ENCODE measurements at regions not wholly inside any gene's neighbourhood (a gene's known extent, or its start where the extent isn't known, plus 50 kb on each side); places are given as distances from the start of the nearest gene placed in this dataset.
"Not testable (repeated sequence)": the region's sequence is repeated elsewhere in the genome, so short reads cannot be mapped to it uniquely, and the experiment has no call there.

DNA sequence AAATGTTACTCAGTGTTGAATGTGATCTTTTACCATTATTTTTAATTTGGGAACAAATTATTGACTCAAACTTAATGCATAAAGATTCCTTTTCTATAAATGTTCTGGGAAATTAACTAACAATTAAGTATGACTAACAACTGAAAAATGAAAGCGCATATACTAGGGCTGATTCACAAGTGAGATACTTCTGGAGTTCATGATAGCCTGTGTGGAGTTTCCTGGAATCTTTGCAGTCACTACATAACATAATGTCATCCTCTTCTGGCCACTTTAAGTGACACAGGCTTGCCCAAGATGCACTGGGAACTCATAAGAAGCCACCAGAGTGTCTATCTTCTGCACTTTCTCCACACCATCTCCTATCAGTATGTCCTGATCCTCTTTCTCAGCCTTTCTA is 450.3 kb upstream of the CDH11 start:
- DNase-seq = no peak

GRCh38 chr16:65570261-65570660 is 448.4 kb upstream of the CDH11 start:
- DNase-seq = no peak

DNA sequence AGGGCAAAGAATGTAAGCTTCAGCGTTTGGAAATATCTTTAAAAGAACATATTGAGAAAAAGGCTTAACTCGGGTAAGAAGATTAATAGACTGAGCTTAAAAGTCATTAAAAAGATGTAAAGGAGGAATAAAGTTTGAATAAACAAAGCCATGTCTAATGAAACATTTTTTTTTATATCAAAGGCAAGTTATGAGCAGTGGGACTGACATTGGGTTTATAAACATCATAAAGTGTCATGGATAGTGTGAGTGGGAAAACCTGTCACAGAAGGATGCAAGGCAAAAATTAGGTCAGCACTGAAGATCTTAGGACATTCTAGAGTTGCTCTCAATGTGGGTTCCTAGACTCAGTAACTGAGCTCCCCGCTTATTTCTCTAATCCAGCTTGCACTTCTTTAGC is 438.0 kb upstream of the CDH11 start:
- no peak for DNase-seq

DNA sequence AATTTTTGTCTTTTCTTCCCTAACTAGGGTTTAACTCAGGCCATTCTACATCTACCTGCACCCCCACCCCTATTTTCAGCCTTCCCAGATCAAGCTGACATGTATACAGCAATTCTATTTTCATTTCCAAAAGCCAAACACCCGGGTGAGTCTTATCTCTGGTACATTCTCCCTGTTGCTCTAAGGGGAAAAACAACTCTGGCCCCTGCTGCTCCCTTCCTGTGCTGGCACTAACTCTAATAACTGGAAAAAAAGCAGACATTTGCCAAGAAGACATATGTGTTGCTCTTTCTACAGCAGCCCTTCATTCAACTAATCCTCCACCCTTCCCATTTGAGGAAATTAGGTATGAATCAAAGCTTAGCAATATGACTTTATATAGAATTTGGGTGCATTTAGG is 427.8 kb upstream of the CDH11 start:
- not testable (repeated sequence) for DNase-seq

- no peak for DNase-seq
Measured at GRCh38 chr16:65548470-65548869, 426.6 kb upstream of the CDH11 start.

DNA sequence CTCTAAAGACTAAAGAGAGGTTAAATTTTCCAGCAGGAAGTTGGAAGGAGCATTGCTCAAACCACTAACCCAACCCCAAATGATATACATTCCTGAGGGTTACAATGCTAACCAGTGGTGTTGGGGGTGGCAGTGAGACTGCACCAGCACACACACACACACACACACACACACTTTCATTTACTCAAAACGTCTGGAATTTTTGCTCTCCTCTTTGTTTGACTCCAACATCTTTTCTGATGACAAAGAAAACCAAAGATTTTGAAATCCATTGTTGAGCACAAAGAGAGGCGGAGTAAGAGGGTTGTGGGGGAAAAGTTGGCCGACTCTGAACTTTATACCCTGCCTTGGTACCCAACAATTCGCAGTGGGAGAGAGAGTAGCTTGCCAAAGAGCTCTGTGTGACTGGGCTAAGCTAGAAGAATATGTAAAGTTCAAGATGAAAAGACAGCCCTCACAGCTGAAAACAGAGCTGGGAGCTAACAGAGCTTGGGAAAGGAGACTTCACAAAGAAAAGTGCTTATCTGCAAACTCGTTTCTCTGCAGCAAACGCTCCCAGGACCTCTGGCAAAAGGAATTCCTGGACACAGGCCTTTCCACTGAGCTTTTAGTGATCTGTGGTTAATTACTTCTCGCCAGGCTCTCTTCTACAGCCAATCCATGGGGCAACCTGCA is 426.0 kb upstream of the CDH11 start:
- DNase-seq = no peak

DNA sequence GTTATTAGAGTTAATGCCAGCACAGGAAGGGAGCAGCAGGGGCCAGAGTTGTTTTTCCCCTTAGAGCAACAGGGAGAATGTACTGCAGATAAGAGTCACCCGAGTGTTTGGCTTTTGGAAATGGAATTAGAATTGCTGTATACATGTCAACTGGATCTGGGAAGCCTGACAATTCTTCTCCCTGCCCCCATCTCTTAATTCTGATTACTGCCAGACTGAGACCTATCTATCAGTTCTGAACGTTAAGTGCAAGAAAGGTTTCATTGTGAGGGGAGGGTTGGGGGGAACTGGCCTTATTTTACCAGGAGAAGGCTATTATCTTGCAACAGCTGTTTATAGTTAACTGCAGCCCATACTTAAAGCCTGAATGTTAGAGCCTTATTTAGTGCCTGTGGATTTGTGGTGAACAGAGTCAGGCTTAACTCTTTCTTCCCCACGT is 424.5 kb upstream of the CDH11 start:
- no peak for DNase-seq

DNA sequence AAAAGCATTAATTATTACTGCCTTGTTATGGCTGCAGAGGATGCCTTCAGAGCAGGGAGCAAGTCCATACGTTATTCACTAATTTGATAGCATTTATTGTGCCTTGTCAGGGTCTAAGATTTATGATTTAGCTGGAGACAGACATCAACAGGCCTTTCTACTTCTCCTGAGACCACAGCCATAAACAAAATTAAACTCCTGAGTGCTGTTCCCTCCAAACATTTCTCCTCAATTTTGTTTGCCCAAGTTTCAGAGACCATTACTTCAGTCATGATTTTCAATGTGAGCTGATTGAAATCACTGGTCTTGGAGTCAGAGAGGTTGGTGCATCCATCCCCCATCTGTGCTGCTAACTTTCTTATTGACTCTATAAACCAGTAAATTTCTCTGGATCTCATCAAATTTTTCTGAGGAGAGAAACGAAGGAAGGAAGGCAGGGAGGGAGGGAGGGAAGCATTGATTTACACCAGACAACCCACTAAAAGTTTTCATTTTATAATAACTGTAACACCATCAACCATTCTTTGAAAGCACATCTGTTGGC is 423.6 kb upstream of the CDH11 start:
- no peak for DNase-seq

- no peak for DNase-seq
Measured at GRCh38 chr16:65543781-65544740, 422.2 kb upstream of the CDH11 start.

- no peak for DNase-seq
Measured at GRCh38 chr16:65541646-65542045, 419.8 kb upstream of the CDH11 start.

DNA sequence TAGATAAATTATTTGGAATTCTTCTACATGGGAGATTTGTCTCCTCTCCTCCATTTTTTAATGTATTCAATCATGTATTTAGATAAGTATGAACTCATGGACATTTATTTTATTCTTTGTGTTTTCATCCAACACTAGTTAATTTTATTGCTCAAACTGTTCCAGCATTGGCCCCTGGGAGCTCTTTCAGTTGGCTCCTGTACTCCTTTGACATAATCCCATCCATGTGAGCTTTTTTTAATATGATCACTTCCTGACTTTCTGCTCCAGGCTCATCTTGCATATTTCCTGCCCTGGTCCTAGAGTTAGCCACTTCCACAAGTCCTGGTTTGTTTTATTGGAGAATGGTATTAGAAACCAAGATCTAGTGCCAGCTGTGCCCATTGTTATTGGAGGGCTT is 419.0 kb upstream of the CDH11 start:
- no peak for DNase-seq

DNA sequence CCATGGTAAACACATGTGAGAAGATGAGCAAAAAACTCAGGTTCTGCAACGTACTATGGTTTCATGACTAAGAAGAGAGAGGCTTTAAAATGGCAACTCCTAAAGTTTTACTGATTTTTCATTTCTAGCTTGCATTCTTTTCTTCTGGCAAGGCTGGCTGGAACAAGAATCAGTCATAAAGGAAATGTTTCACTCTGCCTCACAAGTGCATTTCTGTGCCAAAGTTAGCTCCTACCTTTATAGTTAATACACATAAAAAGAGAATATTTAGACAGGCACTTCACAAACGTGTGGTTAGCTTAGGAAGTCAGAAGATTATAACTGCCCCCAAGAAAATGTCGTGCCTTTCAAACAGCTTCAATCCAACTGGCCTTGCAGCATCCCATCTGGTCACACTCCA is 417.1 kb upstream of the CDH11 start:
- DNase-seq = no peak

GRCh38 chr16:65537336-65537735 is 415.5 kb upstream of the CDH11 start:
- DNase-seq = no peak

DNA sequence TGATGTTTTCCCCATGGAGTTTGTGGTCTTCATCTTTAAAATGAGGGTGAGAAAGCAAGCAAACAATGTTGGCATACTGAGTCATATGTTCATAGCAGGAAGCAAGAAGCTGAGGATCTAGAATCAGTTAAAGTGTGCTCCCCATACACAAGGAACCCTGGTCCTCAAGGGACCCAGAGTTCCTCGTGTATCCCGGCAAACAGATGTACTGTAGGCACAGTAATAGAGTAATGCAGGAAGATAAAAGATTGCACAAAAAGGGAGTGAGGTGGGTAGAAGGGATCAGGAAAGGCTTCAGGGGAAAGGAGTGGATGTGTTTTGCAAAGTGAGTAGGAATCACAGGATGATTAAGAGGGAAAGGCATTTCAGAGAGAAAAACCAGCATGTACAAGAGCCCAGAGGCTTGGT is 412.3 kb upstream of the CDH11 start:
- DNase-seq = no peak

DNA sequence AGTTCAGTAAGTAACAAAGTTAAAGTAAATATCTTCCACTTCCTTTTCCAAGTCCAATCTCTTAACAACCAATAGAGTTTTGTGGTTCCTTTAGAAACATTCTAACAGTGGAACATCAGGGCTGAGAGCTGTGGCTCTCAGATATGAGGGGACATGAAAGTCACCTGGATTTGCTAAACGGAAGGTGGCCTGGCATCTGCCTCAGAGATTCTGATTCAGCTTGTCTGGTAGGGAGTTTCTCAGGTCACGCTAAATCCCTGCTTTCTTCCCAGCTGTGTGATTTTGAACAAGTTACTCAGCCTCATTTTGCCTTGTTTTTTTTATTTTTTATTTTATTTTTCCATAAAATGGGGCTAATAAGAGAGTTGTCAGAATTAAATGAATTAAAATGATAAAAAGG is 411.0 kb upstream of the CDH11 start:
- no peak for DNase-seq

DNA sequence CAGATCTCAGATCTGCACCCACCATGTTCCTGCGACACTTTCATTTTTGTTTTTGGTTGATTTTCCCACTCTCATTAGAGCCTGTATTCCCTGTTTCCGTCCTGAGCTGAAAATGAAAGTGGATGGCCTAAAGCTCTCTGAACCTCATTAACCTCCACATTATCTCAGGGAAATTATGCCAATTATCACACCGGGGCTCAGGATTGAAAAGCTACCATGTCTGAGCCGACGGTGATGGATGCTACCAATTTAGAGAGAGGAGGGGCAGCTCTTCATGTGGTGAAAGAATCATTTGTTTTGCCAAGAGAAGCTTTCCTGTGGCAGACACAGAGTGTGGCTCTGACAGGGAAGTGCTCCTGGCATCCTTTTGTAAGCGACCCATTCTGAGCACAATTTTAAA is 410.4 kb upstream of the CDH11 start:
- DNase-seq = no peak

DNA sequence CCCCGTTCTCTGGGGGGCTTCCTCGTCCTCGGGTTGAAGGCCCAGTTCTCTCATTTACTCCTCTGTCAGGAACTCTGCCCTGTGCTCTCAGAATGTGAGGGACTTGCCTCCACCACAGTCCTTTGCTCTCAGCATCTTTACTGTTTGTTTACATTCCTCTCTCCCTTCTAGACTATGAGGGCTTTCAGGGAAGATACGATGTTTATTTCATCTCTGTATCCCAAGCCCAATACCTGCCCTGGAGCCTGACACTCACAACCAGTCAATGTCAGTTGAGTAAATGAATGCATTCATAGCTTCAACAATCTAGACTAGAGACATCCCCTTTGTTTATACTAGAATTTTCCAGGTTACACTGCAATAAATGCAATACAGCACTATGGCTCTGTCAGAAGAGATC is 409.6 kb upstream of the CDH11 start:
- no peak for DNase-seq

DNA sequence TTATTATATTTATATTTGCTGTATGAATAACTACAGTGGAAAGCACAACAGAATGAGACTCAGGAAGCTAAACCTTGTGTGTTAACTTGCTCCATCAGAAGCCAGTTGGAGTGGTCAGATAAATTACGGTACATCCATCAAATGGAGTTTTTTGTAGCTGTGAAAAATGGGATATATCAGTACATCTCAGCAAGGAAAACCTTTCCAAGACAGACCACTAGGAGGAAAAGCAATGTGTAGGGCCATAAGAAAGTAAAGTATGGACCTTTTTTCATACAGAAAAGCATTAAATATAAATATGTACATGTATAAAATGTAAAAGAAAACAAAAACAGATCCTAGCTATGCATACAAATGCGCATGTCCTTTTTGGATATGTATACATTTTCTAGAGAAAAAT is 403.8 kb upstream of the CDH11 start:
- DNase-seq = no peak

DNA sequence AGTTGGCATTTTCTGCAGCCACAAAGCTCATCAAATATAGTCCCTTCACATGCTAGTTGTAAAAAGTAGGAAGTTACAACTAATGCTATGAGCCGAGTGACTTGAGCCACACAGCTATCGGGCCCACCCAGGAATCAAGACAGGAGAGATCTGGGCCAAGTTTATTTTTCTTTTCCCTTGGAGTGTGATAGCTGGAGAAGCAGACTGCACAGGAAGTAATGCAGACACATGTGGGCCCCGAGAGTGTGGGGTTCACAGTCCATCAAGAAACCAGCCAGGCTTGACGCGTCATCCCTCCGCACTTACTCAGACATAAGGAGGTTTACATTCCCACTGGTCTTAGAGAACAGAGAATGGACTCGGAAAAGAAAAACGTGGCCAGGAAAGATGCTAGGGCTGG is 403.1 kb upstream of the CDH11 start:
- DNase-seq = no peak

GRCh38 chr16:65524231-65524630 is 402.4 kb upstream of the CDH11 start:
- DNase-seq = no peak

DNA sequence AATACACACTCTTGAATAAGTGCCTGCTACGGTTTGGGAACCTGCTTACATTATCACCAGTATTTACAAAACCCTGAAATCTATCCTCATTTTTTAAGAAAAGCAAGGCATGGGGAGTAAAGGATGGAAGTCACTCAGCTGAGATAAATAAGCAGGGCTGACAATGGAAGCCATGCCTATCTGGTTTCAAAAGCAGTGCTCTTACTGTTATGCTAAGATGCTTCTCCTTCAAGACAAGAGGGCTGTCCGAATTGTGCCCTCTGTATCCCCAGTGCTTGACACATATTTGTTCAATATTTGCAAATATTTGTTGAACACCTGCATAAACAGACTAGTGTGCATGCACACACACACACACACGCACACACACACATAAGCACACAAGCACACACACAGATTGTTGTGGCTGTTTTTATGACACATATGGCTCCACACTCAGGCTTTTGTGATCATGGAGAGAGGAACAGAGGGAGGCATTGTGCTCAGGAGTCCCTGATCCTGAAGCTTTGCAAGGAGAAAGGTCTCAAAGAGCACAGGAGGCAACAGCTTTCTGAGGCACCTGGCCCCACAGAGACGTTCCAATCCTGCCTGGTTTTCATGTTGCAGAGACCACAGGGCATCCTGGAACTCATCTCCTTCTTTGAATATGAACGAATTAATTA is 401.6 kb upstream of the CDH11 start:
- DNase-seq = no peak

GRCh38 chr16:65522412-65522811 is 400.5 kb upstream of the CDH11 start:
- no peak for DNase-seq

- no peak for DNase-seq
Measured at GRCh38 chr16:65521633-65522328, 399.9 kb upstream of the CDH11 start.
